ENCODE measurements at regions not wholly inside any gene's neighbourhood (a gene's known extent, or its start where the extent isn't known, plus 50 kb on each side); places are given as distances from the start of the nearest gene placed in this dataset.

- Histone ChIP-seq H4K5ac (ENCODE audit: insufficient read length, low read depth, low read length) (no peak overlapping the region), H3T11ph (ENCODE audit: low read length) (no peak overlapping the region), H3K18ac (ENCODE audit: insufficient read length, low read depth, low read length) (no peak overlapping the region), H2BK5ac (ENCODE audit: insufficient read length, low read length) (no peak overlapping the region), H3K23ac (ENCODE audit: insufficient read length, low read depth, low read length) (no peak overlapping the region), H3K9me3 (ENCODE audit: control insufficient read depth, low read depth, low read length) (no peaks in the 10 kb centered on the region), H3K56ac (ENCODE audit: insufficient read length, low read depth, low read length) (no peak overlapping the region), H3K79me1 (ENCODE audit: insufficient read depth, low read depth, low read length, poor library complexity, severe bottlenecking) (no peaks in the 10 kb centered on the region), H2BK12ac (ENCODE audit: insufficient read length, low read depth, low read length) (no peak overlapping the region), H3K4me2 (ENCODE audit: insufficient read depth, insufficient read length, low read length) (no peak overlapping the region), H2BK120ac (ENCODE audit: low read depth, low read length, poor library complexity, severe bottlenecking) (no peak overlapping the region), H3K4me1 (ENCODE audit: insufficient read depth, low read length) (no peaks in the 10 kb centered on the region), H2AFZ (ENCODE audit: low read length) (no peak overlapping the region), H4K20me1 (ENCODE audit: control insufficient read depth, insufficient read depth, insufficient read length) (no peaks in the 10 kb centered on the region), H2AK5ac (ENCODE audit: insufficient read length, low read length) (no peak overlapping the region), H3K14ac (ENCODE audit: insufficient read depth, low read length) (no peak overlapping the region), H2BK15ac (ENCODE audit: low read depth, low read length) (no peak overlapping the region), H3K79me2 (ENCODE audit: insufficient read depth, low read length) (no peaks in the 10 kb centered on the region), H3K27me3 (ENCODE audit: insufficient read depth, low read length) (no peaks in the 10 kb centered on the region), H4K8ac (replicated peaks; ENCODE audit: insufficient read length, low read depth, low read length) (no peak overlapping the region), H3K23me2 (ENCODE audit: insufficient read length, low read depth, low read length, poor library complexity, severe bottlenecking) (no peaks in the 10 kb centered on the region), H2BK20ac (ENCODE audit: low read depth, low read length, poor library complexity, severe bottlenecking) (no peak overlapping the region), H3K9ac (ENCODE audit: extremely low read depth, insufficient read length, low read length) (no peak overlapping the region), H3K4ac (ENCODE audit: low read depth, low read length) (no peak overlapping the region), H3K27ac (ENCODE audit: insufficient read length, low read depth, low read length) (no peak overlapping the region), H4K91ac (ENCODE audit: insufficient read length, low read depth, low read length) (no peak overlapping the region)
- DNase-seq = no peak
- no CpG with 5 or more reads among the region's 30 CpGs for WGBS (ENCODE audit: extremely low coverage, insufficient read length, low lambda C conversion rate)
- Mint-ChIP-seq H3K36me3 (ENCODE audit: insufficient read depth in 1 of 3, low read depth in 3 of 3) (no peaks in the 10 kb centered on the region; a peak in 1 of 7 replicates), H3K4me1 (peaks cover 0 to 4% of the 10 kb centered on the region in 2 experiments; a peak in 1 of 4 replicates), H3K27me3 (ENCODE audit: low read depth) (peaks cover 19% of the 10 kb centered on the region), H3K9me3 (peaks cover 6 to 17% of the 10 kb centered on the region in 2 experiments; a peak in 4 of 5 replicates), H3K4me3 (no peak overlapping the region), H3K27ac (no peak overlapping the region)
- TF ChIP-seq CTCF (conservative IDR thresholded peaks at IDR 0.05) = no peak
Observed at GRCh38 chr2:242004223-242004901, 134.8 kb downstream of the RTP5 start.
